Astrocyte (in vitro differentiated cells and primary cell): ENCODE measurements at regions not wholly inside any gene's neighbourhood (a gene's known extent, or its start where the extent isn't known, plus 50 kb on each side); places are given as distances from the start of the nearest gene placed in this dataset.

Experiments
- DNase-seq: peaks from one replicate; pipeline ENCODE4 v3.0.0-alpha.2; 2010; ENCODE audit warnings: low read depth
- FAIRE-seq: peaks from 2 replicates; lab custom pipeline; 2011; peaks lifted over from hg19 to GRCh38; lab: Jason Lieb, UNC
- H2AFZ ChIP-seq: 2 replicates; pipeline ENCODE4 v1.6.0; 2012; ENCODE audit warnings: low read depth, low read length, inconsistent platforms
- H3K27ac ChIP-seq: 2 replicates; pipeline ENCODE4 v1.5.1; 2011; ENCODE audit warnings: low read depth, low read length, inconsistent platforms
- H3K27me3 ChIP-seq: 2 replicates; pipeline ENCODE4 v1.6.0; 2011; ENCODE audit warnings: low read length, inconsistent platforms; ENCODE audit not compliant: insufficient read depth
- H3K36me3 ChIP-seq: 2 replicates; pipeline ENCODE4 v1.5.1; 2011; ENCODE audit warnings: low read length, inconsistent platforms; ENCODE audit not compliant: insufficient read depth
- H3K4me1 ChIP-seq: 2 replicates; pipeline ENCODE4 v1.5.1; 2011; ENCODE audit warnings: low read length, inconsistent platforms; ENCODE audit not compliant: insufficient read depth
- H3K4me2 ChIP-seq: 2 replicates; pipeline ENCODE4 v1.6.0; 2012; ENCODE audit warnings: low read length, inconsistent platforms
- H3K4me3 ChIP-seq: 2 replicates; pipeline ENCODE4 v1.5.1; 2011; ENCODE audit warnings: low read depth, mild to moderate bottlenecking, low read length, inconsistent platforms; ENCODE audit not compliant: insufficient read depth
- H3K79me2 ChIP-seq: 2 replicates; pipeline ENCODE4 v1.6.0; 2012; ENCODE audit warnings: mild to moderate bottlenecking, low read length, inconsistent platforms; ENCODE audit not compliant: insufficient read depth
- H3K9ac ChIP-seq: 2 replicates; pipeline ENCODE4 v1.6.0; 2012; ENCODE audit warnings: mild to moderate bottlenecking, low read length, inconsistent platforms
- H3K9me3 ChIP-seq: 2 replicates; pipeline ENCODE4 v1.5.1; 2012; ENCODE audit warnings: low read depth, mild to moderate bottlenecking, low read length, inconsistent platforms; ENCODE audit not compliant: insufficient read depth
- H4K20me1 ChIP-seq: 2 replicates; pipeline ENCODE4 v1.6.0; 2012; ENCODE audit warnings: low read length, inconsistent platforms; ENCODE audit not compliant: insufficient read depth
- H3K27ac Mint-ChIP-seq: one replicate; pipeline ENCODE4 v1.8.0; 2021; ENCODE audit warnings: mild to moderate bottlenecking, mixed read lengths; ENCODE audit not compliant: unreplicated experiment
- H3K27me3 Mint-ChIP-seq: one replicate; pipeline ENCODE4 v1.8.0; 2021; ENCODE audit warnings: low read depth, mixed read lengths; ENCODE audit not compliant: unreplicated experiment
- H3K36me3 Mint-ChIP-seq: one replicate; pipeline ENCODE4 v1.8.0; 2021; ENCODE audit warnings: low read depth, mixed read lengths; ENCODE audit not compliant: unreplicated experiment
- H3K4me1 Mint-ChIP-seq: one replicate; pipeline ENCODE4 v1.8.0; 2021; ENCODE audit warnings: low read depth, mixed read lengths; ENCODE audit not compliant: unreplicated experiment
- H3K4me3 Mint-ChIP-seq: one replicate; pipeline ENCODE4 v1.8.0; 2021; ENCODE audit warnings: mild to moderate bottlenecking, moderate library complexity, mixed read lengths; ENCODE audit not compliant: unreplicated experiment
- H3K9me3 Mint-ChIP-seq: one replicate; pipeline ENCODE4 v1.8.0; 2021; ENCODE audit warnings: mild to moderate bottlenecking, mixed read lengths; ENCODE audit not compliant: unreplicated experiment
- CTCF ChIP-seq: IDR thresholded peaks from 2 replicates; pipeline ENCODE4 v1.5.1; 2011; ENCODE audit warnings: low read depth, mild to moderate bottlenecking, inconsistent platforms, low read length, moderate library complexity; ENCODE audit not compliant: insufficient read depth
- EZH2 ChIP-seq: IDR thresholded peaks from 2 replicates; pipeline ENCODE4 v1.6.1; 2012; ENCODE audit warnings: mild to moderate bottlenecking, low read length, inconsistent platforms; ENCODE audit not compliant: insufficient read depth

GRCh38 chr13:74966814-74967424 is 515.0 kb downstream of the TBC1D4 start:
- Histone ChIP-seq H3K36me3 (no peaks in the 10 kb centered on the region), H2AFZ (no peak overlapping the region), H3K4me1 (no peaks in the 10 kb centered on the region), H3K9me3 (no peaks in the 10 kb centered on the region), H3K4me3 (no peak overlapping the region), H3K9ac (no peak overlapping the region), H3K79me2 (no peaks in the 10 kb centered on the region), H4K20me1 (no peaks in the 10 kb centered on the region), H3K4me2 (no peak overlapping the region), H3K27me3 (no peaks in the 10 kb centered on the region), H3K27ac (no peak overlapping the region)
- H3K27ac Mint-ChIP-seq = no peak overlapping the region
- no peaks in the 10 kb centered on the region for H3K4me1 Mint-ChIP-seq
- DNase-seq (peak; percentile 17), FAIRE-seq (no peak)
- TF ChIP-seq CTCF (no peak), EZH2 (no peak)
- H3K4me3 Mint-ChIP-seq = no peak overlapping the region
- H3K36me3 Mint-ChIP-seq = no peaks in the 10 kb centered on the region
- H3K9me3 Mint-ChIP-seq = peaks cover 7% of the 10 kb centered on the region
- H3K27me3 Mint-ChIP-seq = peaks cover 6% of the 10 kb centered on the region

- H3K4me3 Mint-ChIP-seq = no peak overlapping the region
- no peak overlapping the region for H3K27ac Mint-ChIP-seq
- no peak for TF ChIP-seq CTCF
- no peak for TF ChIP-seq EZH2
- peaks cover 6% of the 10 kb centered on the region for H3K27me3 Mint-ChIP-seq
- H3K4me2 ChIP-seq = no peak overlapping the region
- peaks cover 7% of the 10 kb centered on the region for H3K9me3 Mint-ChIP-seq
- no peak overlapping the region for H2AFZ ChIP-seq
- no peaks in the 10 kb centered on the region for H3K4me1 Mint-ChIP-seq
- H4K20me1 ChIP-seq = no peaks in the 10 kb centered on the region
- H3K36me3 Mint-ChIP-seq = no peaks in the 10 kb centered on the region
- no peak for DNase-seq
- H3K4me1 ChIP-seq = no peaks in the 10 kb centered on the region
- no peaks in the 10 kb centered on the region for H3K79me2 ChIP-seq
- H3K9me3 ChIP-seq = no peaks in the 10 kb centered on the region
- no peak for FAIRE-seq
- H3K36me3 ChIP-seq = no peaks in the 10 kb centered on the region
- H3K27me3 ChIP-seq = no peaks in the 10 kb centered on the region
- H3K27ac ChIP-seq = no peak overlapping the region
- H3K4me3 ChIP-seq = no peak overlapping the region
- no peak overlapping the region for H3K9ac ChIP-seq
Measured at GRCh38 chr13:74966275-74966674, 515.7 kb downstream of the TBC1D4 start.

DNA sequence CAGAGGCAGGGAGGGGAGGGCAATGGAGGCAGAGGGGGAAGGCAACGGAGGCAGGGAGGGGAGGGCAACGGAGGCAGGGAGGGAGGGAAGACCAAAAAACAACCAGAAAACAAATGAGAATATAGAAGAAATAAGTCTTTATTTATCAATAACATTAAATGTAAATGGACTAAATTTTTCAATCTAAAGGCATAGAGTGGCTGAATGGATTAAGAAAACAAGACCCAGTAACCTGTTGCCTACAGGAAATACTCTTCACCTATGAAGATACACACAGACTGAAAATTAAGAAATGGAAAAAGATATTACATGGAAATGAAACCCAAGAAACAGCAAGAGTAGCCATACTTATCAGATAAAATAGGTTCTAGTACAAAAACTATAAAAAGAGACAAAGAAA is 536.3 kb downstream of the TBC1D4 start:
- no peak overlapping the region for H3K4me3 ChIP-seq
- Mint-ChIP-seq H3K27me3 (no peaks in the 10 kb centered on the region), H3K27ac (no peak overlapping the region), H3K4me1 (no peaks in the 10 kb centered on the region), H3K36me3 (no peaks in the 10 kb centered on the region), H3K9me3 (peaks cover 3% of the 10 kb centered on the region), H3K4me3 (no peak overlapping the region)
- H3K9me3 ChIP-seq = no peaks in the 10 kb centered on the region
- H3K4me2 ChIP-seq = no peak overlapping the region
- H3K79me2 ChIP-seq = no peaks in the 10 kb centered on the region
- no peak overlapping the region for H2AFZ ChIP-seq
- H4K20me1 ChIP-seq = no peaks in the 10 kb centered on the region
- TF ChIP-seq EZH2 = no peak
- TF ChIP-seq CTCF = no peak
- DNase-seq = no peak
- no peak for FAIRE-seq
- no peak overlapping the region for H3K27ac ChIP-seq
- H3K9ac ChIP-seq = no peak overlapping the region
- no peaks in the 10 kb centered on the region for H3K4me1 ChIP-seq
- H3K27me3 ChIP-seq = no peaks in the 10 kb centered on the region
- no peaks in the 10 kb centered on the region for H3K36me3 ChIP-seq
